Activated CD8-positive, alpha-beta T cell treated with anti-CD3 and anti-CD28 coated beads, Interleukin-2, amount 10 ng/mL, durations not matched to agents 7 days and 5 days (primary cell): ENCODE measurements at regions not wholly inside any gene's neighbourhood (a gene's known extent, or its start where the extent isn't known, plus 50 kb on each side); places are given as distances from the start of the nearest gene placed in this dataset.

Experiments used
- ATAC-seq: fragments of 150-1000 bp; cut with Tn5 transposase; one replicate; pipeline ENCODE4 v1.10.0; 2021; ENCODE audit warnings: moderate library complexity
- CTCF ChIA-PET: fragments of 350-600 bp; sonication (Branson Sonifier 250); formaldehyde crosslinking; loops from one replicate; lab custom pipeline; 2021; ENCODE audit warnings: antibody characterized with exemption; lab: Charles Lee
- POLR2A ChIA-PET: fragments of 350-600 bp; sonication (Branson Sonifier 250); formaldehyde crosslinking; loops from one replicate; lab custom pipeline; 2021; ENCODE audit warnings: antibody characterized with exemption; lab: Charles Lee
- DNase-seq: peaks from one replicate; pipeline ENCODE4 v3.0.0-alpha.2; 2020
- H3K27ac Mint-ChIP-seq: one replicate; pipeline ENCODE4 v1.8.0; 2021; ENCODE audit warnings: mild to moderate bottlenecking, mixed read lengths
- H3K27me3 Mint-ChIP-seq: one replicate; pipeline ENCODE4 v1.8.0; 2021; ENCODE audit warnings: low read depth, mixed read lengths
- H3K36me3 Mint-ChIP-seq: one replicate; pipeline ENCODE4 v1.8.0; 2021; ENCODE audit warnings: low read depth, mixed read lengths
- H3K4me1 Mint-ChIP-seq: one replicate; pipeline ENCODE4 v1.8.0; 2021; ENCODE audit warnings: low read depth, mixed read lengths
- H3K4me3 Mint-ChIP-seq: one replicate; pipeline ENCODE4 v1.8.0; 2021; ENCODE audit warnings: mild to moderate bottlenecking, mixed read lengths
- H3K9me3 Mint-ChIP-seq: one replicate; pipeline ENCODE4 v1.8.0; 2022; ENCODE audit warnings: mixed read lengths; ENCODE audit not compliant: insufficient read depth

DNA sequence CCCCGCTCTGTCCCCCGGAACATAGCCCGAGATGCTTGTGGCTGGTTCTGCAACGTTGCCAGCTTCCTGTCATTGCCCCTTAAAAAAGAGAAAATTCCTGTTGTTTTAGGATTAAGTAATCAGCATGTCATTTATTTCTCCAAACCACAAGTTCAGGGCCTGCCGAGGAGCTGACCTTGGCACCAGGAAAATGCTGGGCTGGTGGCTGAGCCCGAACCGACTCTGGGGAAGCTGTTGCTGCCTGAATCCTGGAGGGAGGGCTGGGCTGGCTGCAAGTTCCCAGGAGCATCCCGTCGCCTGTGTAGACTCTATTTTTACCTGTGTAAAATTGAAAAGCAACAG is 130.9 kb upstream of the FOXF1 start:
- ChIA-PET POLR2A (no interaction called here), CTCF (no interaction called here)
- Mint-ChIP-seq H3K27ac (no peak overlapping the region), H3K36me3 (no peaks in the 10 kb centered on the region), H3K9me3 (no peaks in the 10 kb centered on the region), H3K27me3 (no peaks in the 10 kb centered on the region), H3K4me1 (no peaks in the 10 kb centered on the region), H3K4me3 (no peak overlapping the region)
- no peak for ATAC-seq
- no peak for DNase-seq

DNA sequence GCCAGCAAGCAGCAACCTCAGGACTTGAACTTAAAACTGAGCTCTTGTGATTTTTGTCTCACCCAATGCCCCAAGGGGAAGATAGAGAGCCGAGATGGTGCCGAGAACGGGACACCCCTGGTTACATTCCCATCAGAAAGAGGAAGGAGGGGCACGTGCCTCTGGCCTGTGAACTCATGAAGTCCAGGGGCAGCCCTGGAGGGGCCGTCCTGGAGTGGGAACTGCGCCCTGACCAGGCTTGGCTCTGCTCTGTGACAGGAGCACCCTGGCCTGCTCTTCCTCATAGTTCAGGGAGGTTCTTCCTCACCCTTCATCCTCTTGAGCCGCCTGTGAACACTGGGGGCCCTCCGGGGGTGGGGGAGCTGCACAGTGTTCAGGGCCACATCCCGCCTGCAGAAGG is 130.3 kb upstream of the FOXF1 start:
- ATAC-seq (no peak), DNase-seq (no peak)
- no peak overlapping the region for H3K27ac Mint-ChIP-seq
- no peaks in the 10 kb centered on the region for H3K27me3 Mint-ChIP-seq
- POLR2A ChIA-PET = no interaction called here
- CTCF ChIA-PET = no interaction called here
- no peaks in the 10 kb centered on the region for H3K36me3 Mint-ChIP-seq
- H3K4me3 Mint-ChIP-seq = no peak overlapping the region
- H3K4me1 Mint-ChIP-seq = no peaks in the 10 kb centered on the region
- no peaks in the 10 kb centered on the region for H3K9me3 Mint-ChIP-seq

DNA sequence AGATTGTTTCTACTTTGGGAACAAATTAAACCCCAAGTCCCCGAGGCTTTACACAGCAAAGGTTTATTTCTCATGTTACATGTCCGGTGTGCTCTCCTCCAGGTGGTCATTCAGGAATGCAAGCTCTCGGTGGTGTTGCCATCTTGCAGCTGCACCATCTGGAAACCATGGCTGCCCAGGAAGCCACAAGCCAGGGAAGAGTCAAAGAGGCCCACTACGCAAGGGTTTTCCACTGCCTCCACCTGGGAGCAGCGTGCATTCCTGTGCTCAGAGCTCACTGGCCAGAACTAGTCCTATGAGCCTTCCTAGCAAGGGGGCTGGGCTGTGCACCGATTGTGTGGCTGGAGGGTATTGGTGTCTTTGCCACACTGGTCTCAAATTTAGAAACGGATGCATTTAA is 128.8 kb upstream of the FOXF1 start:
- no peak for ATAC-seq
- no peaks in the 10 kb centered on the region for H3K4me1 Mint-ChIP-seq
- ChIA-PET CTCF (no interaction called here), POLR2A (no interaction called here)
- H3K27me3 Mint-ChIP-seq = no peaks in the 10 kb centered on the region
- H3K36me3 Mint-ChIP-seq = no peaks in the 10 kb centered on the region
- DNase-seq = no peak
- H3K27ac Mint-ChIP-seq = no peak overlapping the region
- no peak overlapping the region for H3K4me3 Mint-ChIP-seq
- no peaks in the 10 kb centered on the region for H3K9me3 Mint-ChIP-seq

DNA sequence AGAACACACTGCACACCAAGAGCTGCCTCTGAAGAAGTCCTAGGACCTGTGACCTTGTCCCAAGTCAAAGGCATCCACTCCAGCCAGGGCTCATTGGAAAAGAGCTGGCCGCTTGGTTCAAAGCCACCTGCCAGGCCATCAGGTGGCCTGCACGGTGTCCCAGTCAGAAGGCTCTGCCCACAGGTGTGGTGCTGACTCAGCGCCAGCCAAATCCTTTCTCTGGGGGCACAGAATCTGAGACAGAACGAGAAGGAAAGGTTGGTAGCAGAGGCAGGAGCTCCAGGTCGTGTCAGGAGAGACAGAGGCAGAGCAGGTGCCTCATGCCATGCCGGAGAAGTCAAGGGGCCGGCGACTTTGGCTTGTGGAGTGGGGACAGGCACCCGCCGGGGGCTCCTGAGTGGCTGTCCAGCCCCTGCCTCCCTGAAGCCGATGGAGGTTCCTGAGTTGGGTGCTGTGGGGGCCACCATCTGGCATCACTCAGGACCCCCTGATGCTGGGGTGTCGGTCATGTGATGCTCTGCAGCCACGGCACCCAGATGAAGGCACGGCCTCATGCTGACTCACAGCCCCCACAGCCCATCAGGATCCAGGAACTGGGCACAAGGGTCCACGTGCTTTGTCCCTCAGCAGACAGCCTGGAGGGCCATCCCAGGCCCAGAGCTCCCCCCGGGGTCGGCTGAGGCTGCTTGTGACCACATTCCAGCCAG is 128.1 kb upstream of the FOXF1 start:
- POLR2A ChIA-PET = no interaction called here
- H3K9me3 Mint-ChIP-seq = no peaks in the 10 kb centered on the region
- no peak overlapping the region for H3K4me3 Mint-ChIP-seq
- no peaks in the 10 kb centered on the region for H3K36me3 Mint-ChIP-seq
- H3K27ac Mint-ChIP-seq = no peak overlapping the region
- CTCF ChIA-PET = no interaction called here
- H3K4me1 Mint-ChIP-seq = no peaks in the 10 kb centered on the region
- no peak for ATAC-seq
- DNase-seq = no peak
- H3K27me3 Mint-ChIP-seq = no peaks in the 10 kb centered on the region

DNA sequence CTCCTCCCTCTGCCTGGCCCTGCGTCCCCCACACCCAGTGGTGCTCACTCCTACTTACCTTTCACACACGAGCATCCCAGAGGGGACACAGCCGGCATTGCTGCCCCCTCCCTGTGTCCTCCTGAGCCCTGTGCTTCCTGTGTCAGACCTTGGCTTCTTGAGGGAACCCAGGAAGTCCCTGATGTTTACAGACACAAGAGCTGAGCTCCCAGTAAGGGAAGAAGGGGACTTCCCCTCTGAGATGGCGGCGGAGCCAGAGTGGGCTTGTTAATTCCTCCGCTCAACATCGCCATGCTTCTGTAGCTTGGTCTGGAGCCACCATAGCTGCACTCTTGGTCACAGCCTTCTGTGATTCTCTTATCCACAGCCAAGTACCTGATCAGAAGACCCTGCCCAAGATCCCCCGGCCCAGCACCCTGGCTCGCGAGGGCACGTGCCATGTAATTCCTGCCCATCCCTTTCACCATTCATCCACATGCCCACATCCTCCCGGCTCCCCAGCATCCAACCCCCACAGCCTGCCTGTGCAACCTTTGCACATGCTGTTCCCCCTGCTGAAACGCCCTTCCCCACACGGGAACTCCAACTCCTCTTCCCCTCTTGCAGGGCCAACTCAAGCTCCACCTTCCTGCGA is 127.4 kb upstream of the FOXF1 start:
- ChIA-PET POLR2A (no interaction called here), CTCF (no interaction called here)
- Mint-ChIP-seq H3K4me1 (no peaks in the 10 kb centered on the region), H3K9me3 (no peaks in the 10 kb centered on the region), H3K27me3 (no peaks in the 10 kb centered on the region), H3K4me3 (no peak overlapping the region), H3K27ac (no peak overlapping the region), H3K36me3 (no peaks in the 10 kb centered on the region)
- ATAC-seq = no peak
- DNase-seq = no peak

DNA sequence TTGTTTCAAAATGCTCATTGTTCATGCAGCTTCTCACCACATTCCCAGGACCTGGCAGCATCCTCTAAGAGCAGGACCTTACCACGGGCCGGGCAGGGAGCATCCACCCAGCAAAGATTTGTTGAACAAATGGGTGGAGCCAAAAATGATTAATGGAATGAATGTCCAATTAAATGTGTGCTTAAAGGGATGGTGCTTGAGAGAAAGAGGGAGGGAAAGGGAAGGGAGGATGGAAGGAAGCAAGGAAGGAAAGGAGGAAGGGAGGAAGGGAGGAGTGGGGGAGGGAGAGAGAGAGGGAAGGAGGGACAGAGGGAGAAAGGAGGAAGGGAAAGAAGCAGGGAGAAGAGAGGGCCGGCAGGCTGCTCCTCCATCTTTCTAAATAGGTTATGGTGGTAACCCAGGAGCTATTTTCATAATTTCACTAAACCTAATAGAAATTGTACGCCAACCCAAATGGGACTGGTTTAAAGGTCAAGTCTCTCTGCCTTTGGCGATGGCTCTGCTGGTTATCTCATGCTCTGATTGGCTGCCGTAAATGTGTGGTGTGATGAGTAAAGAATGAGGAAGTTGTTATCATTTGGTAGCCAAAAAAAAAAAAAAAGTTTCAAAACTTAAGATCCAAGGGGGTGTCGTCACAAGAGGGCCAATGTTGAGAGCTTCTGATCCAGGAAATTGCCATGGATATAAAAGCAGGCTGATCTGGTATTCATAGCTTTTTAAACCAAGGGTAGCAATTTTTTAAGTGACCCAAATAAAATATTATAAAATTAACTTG is 126.7 kb upstream of the FOXF1 start:
- POLR2A ChIA-PET = no interaction called here

DNA sequence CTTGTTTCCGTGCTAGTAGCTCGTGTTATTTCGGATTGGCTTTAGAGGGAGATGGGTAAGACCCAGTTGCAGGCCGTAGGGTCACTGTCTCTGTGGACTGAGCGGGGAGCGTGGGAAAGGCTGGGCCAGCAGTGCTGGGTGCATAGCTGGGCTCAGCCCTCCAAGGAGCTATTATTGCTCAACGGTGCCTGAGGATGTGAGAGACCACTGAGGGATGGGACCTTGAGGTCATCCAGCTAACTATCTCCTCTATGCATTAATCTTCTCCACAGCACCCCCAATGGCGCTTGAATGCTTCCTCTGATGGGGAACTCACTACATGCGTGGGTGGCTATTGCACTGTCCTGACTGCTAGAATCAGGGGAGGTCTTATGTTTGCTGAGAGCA is 126.1 kb upstream of the FOXF1 start:
- no peaks in the 10 kb centered on the region for H3K9me3 Mint-ChIP-seq
- H3K36me3 Mint-ChIP-seq = no peaks in the 10 kb centered on the region
- no peak overlapping the region for H3K4me3 Mint-ChIP-seq
- DNase-seq (no peak), ATAC-seq (no peak)
- H3K27me3 Mint-ChIP-seq = no peaks in the 10 kb centered on the region
- POLR2A ChIA-PET = no interaction called here
- H3K27ac Mint-ChIP-seq = no peak overlapping the region
- CTCF ChIA-PET = no interaction called here
- no peaks in the 10 kb centered on the region for H3K4me1 Mint-ChIP-seq

More for the DNA sequence above, 126.7 kb upstream of the FOXF1 start:
- Mint-ChIP-seq H3K36me3 (no peaks in the 10 kb centered on the region), H3K27me3 (no peaks in the 10 kb centered on the region), H3K4me1 (no peaks in the 10 kb centered on the region), H3K4me3 (no peak overlapping the region), H3K9me3 (no peaks in the 10 kb centered on the region), H3K27ac (no peak overlapping the region)
- no peak for DNase-seq
- ATAC-seq = no peak
- CTCF ChIA-PET = no interaction called here

DNA sequence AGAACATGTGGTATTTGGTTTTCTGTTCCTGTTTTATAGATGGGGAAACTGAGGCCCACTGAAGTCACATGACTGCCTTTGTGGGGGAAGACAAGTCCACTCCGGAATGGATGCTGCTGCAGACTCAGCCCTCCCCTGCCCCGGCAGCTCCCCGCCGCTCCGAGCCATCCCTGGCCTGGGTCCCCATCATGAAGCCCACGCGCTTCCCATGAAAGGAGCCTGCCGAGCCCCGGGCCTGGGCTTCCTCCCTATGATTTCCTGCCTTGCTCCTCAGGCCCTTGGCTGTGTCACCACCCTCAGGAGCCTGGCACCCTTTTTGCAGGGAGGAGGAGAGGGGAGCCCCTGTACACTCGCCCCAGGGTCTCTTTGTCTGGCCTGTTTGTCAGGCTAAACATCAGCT is 125.3 kb upstream of the FOXF1 start:
- Mint-ChIP-seq H3K27me3 (no peaks in the 10 kb centered on the region), H3K4me1 (no peaks in the 10 kb centered on the region), H3K36me3 (no peaks in the 10 kb centered on the region), H3K27ac (no peak overlapping the region), H3K4me3 (no peak overlapping the region), H3K9me3 (no peaks in the 10 kb centered on the region)
- ChIA-PET POLR2A (no interaction called here), CTCF (no interaction called here)
- ATAC-seq (no peak), DNase-seq (no peak)

DNA sequence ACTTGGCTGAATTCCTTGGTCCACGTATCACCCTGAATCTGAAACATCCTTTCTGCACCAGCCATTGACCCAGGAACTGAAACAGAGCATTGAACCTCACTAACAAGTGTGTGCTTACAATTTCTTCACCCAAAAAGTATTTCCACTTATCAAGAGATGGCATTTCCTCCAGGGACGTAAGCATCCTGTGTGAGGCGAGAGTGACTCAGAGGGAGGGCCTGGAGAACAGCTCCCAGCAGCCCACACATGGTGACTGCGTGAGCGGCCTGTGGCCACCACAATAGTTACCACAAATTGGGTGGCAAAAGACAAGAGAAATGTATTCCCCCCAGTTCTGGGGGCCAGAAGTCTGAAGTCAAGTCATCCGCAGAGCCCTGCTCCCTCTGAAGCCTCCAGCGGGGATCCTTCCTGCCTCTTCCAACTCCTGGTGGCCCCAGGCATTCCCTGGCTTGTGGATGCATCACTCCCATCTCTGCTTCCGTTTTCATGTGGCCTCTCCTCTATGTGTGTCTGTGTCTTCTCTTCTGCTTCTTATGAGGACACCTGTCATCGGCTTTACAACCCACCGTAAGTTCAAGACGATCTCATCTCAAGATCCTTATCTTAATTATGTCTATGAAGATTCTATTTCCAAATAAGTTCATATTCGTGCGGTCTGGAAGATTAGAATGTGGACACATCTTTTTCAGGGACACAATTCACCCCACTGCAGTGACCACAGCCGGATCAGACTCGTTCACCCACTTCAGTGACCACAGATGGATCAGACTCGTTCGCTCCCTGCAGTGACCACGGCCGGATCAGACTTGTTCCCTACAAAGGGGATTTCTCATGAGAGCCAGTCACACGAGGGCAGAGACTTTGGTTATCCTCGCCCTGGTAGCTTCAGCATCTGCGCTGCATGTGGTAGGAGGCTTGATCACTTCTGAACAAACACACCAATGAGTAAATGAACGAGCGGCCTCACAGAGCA is 122.6 kb upstream of the FOXF1 start:
- Mint-ChIP-seq H3K27ac (no peak overlapping the region), H3K27me3 (no peaks in the 10 kb centered on the region), H3K4me1 (no peaks in the 10 kb centered on the region), H3K4me3 (no peak overlapping the region), H3K9me3 (no peaks in the 10 kb centered on the region), H3K36me3 (no peaks in the 10 kb centered on the region)
- POLR2A ChIA-PET = no interaction called here
- CTCF ChIA-PET = no interaction called here
- ATAC-seq (no peak), DNase-seq (no peak)

DNA sequence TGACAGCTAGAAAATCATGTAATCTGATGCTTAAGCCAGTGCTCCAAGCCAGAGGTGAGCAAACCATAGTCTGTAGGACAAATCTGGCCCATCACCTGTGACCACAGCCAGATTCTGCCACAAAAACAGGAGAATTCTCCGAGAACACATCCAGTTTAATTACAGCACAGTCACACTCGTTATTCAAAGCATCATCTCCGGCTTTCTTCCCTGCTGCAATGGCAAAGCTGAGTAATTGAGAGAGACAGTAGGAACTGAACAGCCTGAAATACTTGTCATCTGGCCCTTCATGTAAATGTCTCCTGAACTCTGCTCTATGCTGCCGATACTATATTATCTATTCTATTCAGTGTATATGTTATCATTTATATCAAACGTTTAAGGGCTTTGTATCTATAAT is 121.4 kb upstream of the FOXF1 start:
- Mint-ChIP-seq H3K9me3 (no peaks in the 10 kb centered on the region), H3K36me3 (no peaks in the 10 kb centered on the region), H3K27me3 (no peaks in the 10 kb centered on the region), H3K4me1 (no peaks in the 10 kb centered on the region), H3K27ac (no peak overlapping the region), H3K4me3 (no peak overlapping the region)
- ATAC-seq (no peak), DNase-seq (no peak)
- CTCF ChIA-PET = no interaction called here
- POLR2A ChIA-PET = no interaction called here

DNA sequence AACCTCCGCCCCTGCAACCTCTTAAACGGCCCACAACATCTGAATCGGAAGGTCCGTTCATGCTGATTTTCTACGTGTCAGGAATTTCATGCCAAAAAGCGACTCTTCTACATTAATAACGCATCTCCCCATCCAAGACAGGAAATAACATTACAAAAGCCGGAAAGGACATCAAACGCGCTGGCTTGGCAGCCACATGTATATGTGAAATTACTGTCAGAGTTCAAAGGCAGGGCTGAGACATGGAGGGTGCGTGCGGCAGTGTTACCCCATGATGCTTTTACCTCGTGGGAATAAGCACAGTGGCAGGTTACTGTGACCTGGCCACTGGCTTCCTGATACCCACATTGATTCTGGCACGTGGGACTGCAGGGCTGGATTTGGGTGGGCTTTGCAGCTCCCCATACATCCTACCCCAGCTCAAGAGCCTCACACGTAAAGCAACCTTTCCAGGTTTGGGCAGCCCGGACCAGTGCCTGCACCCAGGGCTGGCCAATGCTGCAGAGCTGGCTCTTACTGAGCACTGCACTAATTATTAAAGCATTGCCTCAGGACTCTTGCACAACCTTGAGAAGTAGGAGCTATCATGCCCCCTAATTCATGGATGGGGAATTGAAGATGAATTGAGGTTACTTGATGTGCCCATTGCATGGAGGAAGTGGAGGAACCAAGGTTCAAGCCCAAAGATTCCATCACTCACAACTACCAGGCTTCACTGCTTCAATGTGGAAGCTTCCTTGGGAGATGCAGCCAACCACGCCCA is 120.6 kb upstream of the FOXF1 start:
- no peaks in the 10 kb centered on the region for H3K27me3 Mint-ChIP-seq
- no peaks in the 10 kb centered on the region for H3K4me1 Mint-ChIP-seq
- ATAC-seq (no peak), DNase-seq (no peak)
- no peak overlapping the region for H3K27ac Mint-ChIP-seq
- ChIA-PET CTCF (no interaction called here), POLR2A (no interaction called here)
- H3K4me3 Mint-ChIP-seq = no peak overlapping the region
- H3K9me3 Mint-ChIP-seq = no peaks in the 10 kb centered on the region
- no peaks in the 10 kb centered on the region for H3K36me3 Mint-ChIP-seq
